GM21360 (cell line): ENCODE measurements at regions not wholly inside any gene's neighbourhood (a gene's known extent, or its start where the extent isn't known, plus 50 kb on each side); places are given as distances from the start of the nearest gene placed in this dataset.
"Not testable (repeated sequence)": the region's sequence is repeated elsewhere in the genome, so short reads cannot be mapped to it uniquely, and the experiment has no call there.

ENCODE experiments used
- ATAC-seq: cut with Tn5 transposase; IDR thresholded peaks from one replicate; pipeline ENCODE4 v1.9.1; 2021; ENCODE audit warnings: mild to moderate bottlenecking, moderate library complexity; ENCODE audit not compliant: unreplicated experiment

DNA sequence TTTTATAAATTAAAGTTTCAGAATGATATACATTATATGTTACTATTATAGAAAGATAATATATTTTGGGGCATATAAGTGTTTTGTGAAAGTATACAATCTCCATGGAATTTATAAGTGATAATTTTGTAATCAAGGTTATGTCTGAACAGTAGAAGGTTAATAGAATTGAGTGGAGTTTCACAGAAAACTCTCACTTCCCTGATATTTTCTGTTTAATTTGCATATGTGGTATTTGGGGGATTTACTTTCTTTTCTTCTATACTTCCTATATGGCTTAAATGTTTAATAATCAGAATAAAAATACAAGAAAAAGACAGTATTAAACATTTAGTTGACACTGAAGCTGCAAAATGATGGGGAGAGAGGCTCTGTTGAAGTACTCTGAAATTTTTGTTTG, 848.5 kb downstream of the DACH1 start:
- ATAC-seq = no peak

- no peak for ATAC-seq
These were observed 849.4 kb downstream of the DACH1 start for GRCh38 chr13:71017607-71018006.

- no peak for ATAC-seq
These were observed 851.5 kb downstream of the DACH1 start for GRCh38 chr13:71015516-71015915.

- no peak for ATAC-seq
These were observed 852.0 kb downstream of the DACH1 start for GRCh38 chr13:71015021-71015420.

DNA sequence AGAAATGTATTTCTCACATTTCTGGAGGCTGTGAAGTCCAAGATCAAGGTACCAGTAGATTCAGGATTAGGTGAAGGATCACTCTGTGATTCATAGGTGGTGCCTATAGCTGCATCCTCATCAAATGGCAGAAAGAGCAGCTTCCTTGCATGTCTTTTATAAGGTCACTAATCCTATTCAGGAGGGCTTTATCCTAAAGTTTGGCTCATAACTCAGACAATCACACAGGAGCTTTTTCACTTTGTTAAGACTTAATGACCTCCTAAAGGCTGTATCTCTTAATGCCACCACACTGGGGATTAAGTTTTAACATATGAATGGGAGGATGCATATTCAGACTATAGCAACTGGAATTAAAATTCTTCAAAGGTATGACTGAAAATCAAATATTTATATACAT, 861.1 kb downstream of the DACH1 start:
- no peak for ATAC-seq

- no peak for ATAC-seq
These were observed 871.7 kb downstream of the DACH1 start for GRCh38 chr13:70995338-70995737.

GRCh38 chr13:70994191-70994590, 872.8 kb downstream of the DACH1 start:
- no peak for ATAC-seq

- no peak for ATAC-seq
These were observed 878.8 kb upstream of the KLHL1 start for GRCh38 chr13:70987043-70987442.

- ATAC-seq = no peak
These were observed 877.1 kb upstream of the KLHL1 start for GRCh38 chr13:70985371-70985770.

DNA sequence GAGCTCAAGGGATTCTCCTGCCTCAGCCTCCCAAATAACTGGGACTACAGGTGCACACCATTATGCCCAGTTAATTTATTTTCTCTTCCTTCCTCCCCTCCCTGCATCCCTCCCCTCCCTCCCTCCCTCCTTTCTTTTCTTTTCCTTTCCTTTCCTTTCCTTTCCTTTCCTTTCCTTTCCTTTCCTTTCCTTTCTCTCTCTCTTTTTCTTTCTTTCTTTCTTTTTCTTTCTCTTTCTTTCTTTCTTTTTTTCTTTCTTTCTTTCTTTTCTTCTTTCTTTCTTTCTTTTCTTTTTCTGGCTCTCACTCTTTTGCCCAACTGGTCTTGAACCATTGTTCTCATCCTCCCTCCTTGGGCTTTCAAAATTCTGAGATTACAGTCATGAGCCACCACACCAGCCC, 873.0 kb upstream of the KLHL1 start:
- ATAC-seq = not testable (repeated sequence)

GRCh38 chr13:70969321-70969720, 861.1 kb upstream of the KLHL1 start:
- no peak for ATAC-seq

GRCh38 chr13:70967564-70967963, 859.3 kb upstream of the KLHL1 start:
- no peak for ATAC-seq

DNA sequence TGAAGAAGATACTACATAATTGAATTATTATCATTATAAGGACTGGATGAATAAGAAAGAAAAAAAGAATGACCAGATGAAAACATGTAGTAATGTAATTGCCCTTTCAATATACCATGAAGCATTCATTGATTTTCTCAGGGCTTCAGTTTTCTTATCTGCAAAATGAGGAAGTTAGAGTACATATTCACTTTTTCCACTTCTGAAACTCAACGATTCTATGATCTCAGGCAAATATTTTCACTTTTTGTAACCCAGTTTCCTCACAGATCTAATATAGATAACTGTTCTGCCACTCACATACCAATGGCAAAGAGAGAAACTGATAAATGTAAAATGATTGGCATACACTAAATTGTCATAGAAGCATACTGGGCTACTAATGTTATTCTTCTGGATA, 856.6 kb upstream of the KLHL1 start:
- no peak for ATAC-seq

- no peak for ATAC-seq
These were observed 855.9 kb upstream of the KLHL1 start for GRCh38 chr13:70964124-70964523.

DNA sequence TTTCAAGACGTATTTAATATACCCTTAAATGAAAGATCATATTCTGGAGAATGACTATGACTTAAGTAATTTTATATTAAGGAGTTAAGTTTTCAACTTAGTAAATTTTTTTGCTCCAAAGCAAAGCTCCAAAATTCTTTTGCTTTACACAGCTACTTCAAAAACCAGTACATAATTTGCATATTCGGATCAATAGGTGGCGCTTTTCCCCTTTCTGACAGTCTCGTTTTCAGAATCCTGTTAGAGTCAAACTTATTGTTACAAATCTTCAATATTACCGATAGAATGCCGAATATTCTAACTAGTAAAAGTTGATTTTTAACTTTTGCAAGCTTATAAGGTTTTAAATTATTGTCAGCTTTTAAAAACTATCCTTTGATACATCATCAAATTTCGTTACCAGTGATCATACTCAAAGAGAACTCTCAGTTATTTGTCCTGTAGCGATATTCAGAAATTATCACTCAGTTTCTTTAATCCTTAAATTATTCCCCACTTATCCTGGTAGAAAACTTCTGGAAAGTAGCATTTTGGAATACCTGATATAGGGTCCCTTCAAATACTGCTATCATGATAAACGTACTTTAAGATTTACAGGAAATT, 852.7 kb upstream of the KLHL1 start:
- ATAC-seq = peak; percentile 62

GRCh38 chr13:70959035-70959775, 851.0 kb upstream of the KLHL1 start:
- no peak for ATAC-seq

- no peak for ATAC-seq
These were observed 847.6 kb upstream of the KLHL1 start for GRCh38 chr13:70955887-70956286.

- no peak for ATAC-seq
These were observed 842.4 kb upstream of the KLHL1 start for GRCh38 chr13:70950664-70951063.

GRCh38 chr13:70945506-70945905, 837.3 kb upstream of the KLHL1 start:
- no peak for ATAC-seq

DNA sequence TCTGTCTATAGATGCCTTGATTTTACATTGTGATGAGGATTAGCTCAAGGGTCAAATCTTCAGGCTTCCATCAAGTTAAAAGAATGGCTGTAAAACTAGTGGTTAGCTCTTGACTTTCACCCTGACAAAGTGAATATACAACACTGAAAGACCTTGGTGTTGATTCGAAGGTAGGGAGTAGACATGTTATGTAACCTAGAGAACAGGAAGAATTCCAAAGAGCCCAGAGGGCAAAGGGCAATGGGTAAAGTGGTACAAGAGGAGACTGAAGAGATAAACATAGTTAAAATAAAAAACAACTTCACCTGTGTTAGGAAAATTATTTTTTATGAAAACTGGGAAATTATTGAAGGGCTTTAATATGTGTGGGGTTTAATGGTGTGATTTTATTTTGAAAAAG, 833.2 kb upstream of the KLHL1 start:
- no peak for ATAC-seq

- ATAC-seq = no peak
These were observed 830.2 kb upstream of the KLHL1 start for GRCh38 chr13:70938462-70938861.

DNA sequence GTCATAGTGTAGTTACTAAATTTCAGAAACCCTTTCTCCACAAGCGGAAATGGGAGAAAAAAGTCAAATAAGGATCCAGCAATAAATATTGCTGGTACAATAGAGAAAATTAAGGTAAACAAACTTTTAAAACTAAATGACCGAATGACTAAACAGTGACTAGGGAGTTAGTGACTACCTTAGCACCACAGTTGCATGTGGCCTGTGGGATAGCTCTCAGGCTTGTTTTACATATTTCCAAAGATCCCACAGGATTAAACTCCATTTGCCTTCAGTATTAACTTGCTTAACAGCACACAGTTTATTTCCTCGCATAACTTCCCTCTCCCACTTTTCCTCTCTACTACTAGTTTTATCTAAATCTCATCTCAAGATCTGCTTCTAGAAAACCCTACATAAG, 824.3 kb upstream of the KLHL1 start:
- no peak for ATAC-seq
